Gastroesophageal sphincter (tissue), 3 donors: ENCODE measurements at regions not wholly inside any gene's neighbourhood (a gene's known extent, or its start where the extent isn't known, plus 50 kb on each side); places are given as distances from the start of the nearest gene placed in this dataset.

Experiments used
- EP300 ChIP-seq: sonication (generic); formaldehyde crosslinking; IDR thresholded peaks from one replicate; pipeline ENCODE4 v1.6.1; 2017; ENCODE audit warnings: antibody characterized with exemption, mild to moderate bottlenecking
- POLR2A ChIP-seq, 2 donors: fragments of 450-650 bp; IDR thresholded peaks; one replicate each; pipeline ENCODE4 v1.6.1; 2017; ENCODE audit warnings: antibody characterized with exemption in 2 of 2, mild to moderate bottlenecking in 2 of 2, moderate library complexity in 1 of 2
- POLR2AphosphoS5 ChIP-seq: sonication (generic); formaldehyde crosslinking; IDR thresholded peaks from one replicate; pipeline ENCODE4 v1.6.1; 2017; ENCODE audit warnings: antibody characterized with exemption
- TF ChIP-seq, protein P1 (sequence below), 4 experiments: fragments of 200-600 bp in 2 of 4; fragments of 450-650 bp in 2 of 4; sonication (generic) in 1 of 4; IDR thresholded peaks; one replicate each; pipeline ENCODE4 v1.5.1; 2017 to 2019; ENCODE audit warnings: antibody characterized with exemption in 4 of 4, mild to moderate bottlenecking in 2 of 4, moderate library complexity in 2 of 4

DNA sequence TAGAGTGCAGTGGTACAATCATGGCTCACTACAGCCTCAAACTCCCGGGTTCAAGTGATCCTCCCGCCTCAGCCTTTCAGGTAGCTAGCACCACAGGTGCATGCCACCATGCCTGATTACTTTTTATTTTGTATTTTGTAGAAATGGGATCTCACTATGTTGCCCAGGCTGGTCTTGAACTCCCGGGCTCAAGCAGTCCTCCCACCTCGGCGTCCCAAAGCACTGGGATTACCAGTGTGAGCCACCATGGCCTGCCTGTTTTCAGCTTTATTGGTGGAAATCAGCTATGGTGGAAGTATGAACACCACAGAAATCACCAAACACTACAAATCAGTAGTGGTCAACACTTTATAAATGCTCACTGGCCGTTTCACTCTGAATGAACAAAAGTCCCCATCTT, 299.9 kb upstream of the LYZL1 start:
- no peak for TF ChIP-seq EP300
- TF ChIP-seq, protein P1, sequence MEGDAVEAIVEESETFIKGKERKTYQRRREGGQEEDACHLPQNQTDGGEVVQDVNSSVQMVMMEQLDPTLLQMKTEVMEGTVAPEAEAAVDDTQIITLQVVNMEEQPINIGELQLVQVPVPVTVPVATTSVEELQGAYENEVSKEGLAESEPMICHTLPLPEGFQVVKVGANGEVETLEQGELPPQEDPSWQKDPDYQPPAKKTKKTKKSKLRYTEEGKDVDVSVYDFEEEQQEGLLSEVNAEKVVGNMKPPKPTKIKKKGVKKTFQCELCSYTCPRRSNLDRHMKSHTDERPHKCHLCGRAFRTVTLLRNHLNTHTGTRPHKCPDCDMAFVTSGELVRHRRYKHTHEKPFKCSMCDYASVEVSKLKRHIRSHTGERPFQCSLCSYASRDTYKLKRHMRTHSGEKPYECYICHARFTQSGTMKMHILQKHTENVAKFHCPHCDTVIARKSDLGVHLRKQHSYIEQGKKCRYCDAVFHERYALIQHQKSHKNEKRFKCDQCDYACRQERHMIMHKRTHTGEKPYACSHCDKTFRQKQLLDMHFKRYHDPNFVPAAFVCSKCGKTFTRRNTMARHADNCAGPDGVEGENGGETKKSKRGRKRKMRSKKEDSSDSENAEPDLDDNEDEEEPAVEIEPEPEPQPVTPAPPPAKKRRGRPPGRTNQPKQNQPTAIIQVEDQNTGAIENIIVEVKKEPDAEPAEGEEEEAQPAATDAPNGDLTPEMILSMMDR (IDR thresholded peaks at IDR 0.05), result no peak
- no peak for TF ChIP-seq POLR2AphosphoS5
- no peak for TF ChIP-seq POLR2A (IDR thresholded peaks at IDR 0.05)
